Smooth muscle cell (in vitro differentiated cells): ENCODE measurements at regions not wholly inside any gene's neighbourhood (a gene's known extent, or its start where the extent isn't known, plus 50 kb on each side); places are given as distances from the start of the nearest gene placed in this dataset.

Experiments
- DNase-seq: peaks from one replicate; lab custom pipeline; 2025; ENCODE audit not compliant: unreplicated experiment; lab: John Stamatoyannopoulos, UW
- H2AFZ ChIP-seq: fragments of 200-600 bp; sonication (generic); 2 replicates; pipeline ENCODE4 v1.6.0; 2016; ENCODE audit warnings: antibody characterized with exemption, low read depth, mild to moderate bottlenecking
- H3F3A ChIP-seq: fragments of 200-600 bp; sonication (generic); 2 replicates; pipeline ENCODE4 v1.6.0; 2017; ENCODE audit warnings: antibody characterized with exemption, low read depth
- H3K27ac ChIP-seq: fragments of 200-600 bp; sonication (generic); 2 replicates; pipeline ENCODE4 v1.5.1; 2016; ENCODE audit warnings: low read depth, mild to moderate bottlenecking
- H3K27me3 ChIP-seq: fragments of 200-600 bp; sonication (generic); 2 replicates; pipeline ENCODE4 v1.6.1; 2016; ENCODE audit warnings: low read depth, mild to moderate bottlenecking
- H3K36me3 ChIP-seq: fragments of 200-600 bp; sonication (generic); 2 replicates; pipeline ENCODE4 v1.5.1; 2016; ENCODE audit warnings: low read depth
- H3K4me1 ChIP-seq: fragments of 200-600 bp; sonication (generic); 2 replicates; pipeline ENCODE4 v1.5.1; 2016; ENCODE audit warnings: low read depth
- H3K4me2 ChIP-seq: fragments of 200-600 bp; sonication (generic); 2 replicates; pipeline ENCODE4 v1.6.0; 2016; ENCODE audit warnings: mild to moderate bottlenecking
- H3K4me3 ChIP-seq: fragments of 200-600 bp; sonication (generic); 2 replicates; pipeline ENCODE4 v1.5.1; 2016; ENCODE audit warnings: mild to moderate bottlenecking
- H3K79me2 ChIP-seq: fragments of 200-600 bp; sonication (generic); 2 replicates; pipeline ENCODE4 v1.6.0; 2016; ENCODE audit warnings: low read depth, mild to moderate bottlenecking
- H3K9ac ChIP-seq: fragments of 200-600 bp; sonication (generic); 2 replicates; pipeline ENCODE4 v1.6.0; 2016; ENCODE audit warnings: low read depth
- H3K9me3 ChIP-seq: fragments of 200-600 bp; sonication (generic); replicated peaks from 2 replicates; pipeline ENCODE4 v1.5.1; 2016; ENCODE audit warnings: low read depth
- H4K20me1 ChIP-seq: fragments of 200-600 bp; sonication (generic); 2 replicates; pipeline ENCODE4 v1.6.0; 2016; ENCODE audit warnings: low read depth
- CTCF ChIP-seq: fragments of 200-600 bp; sonication (generic); IDR thresholded peaks from 2 replicates; pipeline ENCODE4 v1.5.1; 2017; ENCODE audit warnings: borderline replicate concordance, mild to moderate bottlenecking, antibody characterized with exemption; ENCODE audit not compliant: insufficient read depth, poor library complexity, severe bottlenecking
- WGBS: methylation state at CpG from one replicate; pipeline ENCODE4 v1.1.7; 2016; ENCODE audit warnings: low lambda C conversion rate; 5-methylcytosine and 5-hydroxymethylcytosine counted together

- Histone ChIP-seq H4K20me1 (no peaks in the 10 kb centered on the region), H3K27me3 (no peaks in the 10 kb centered on the region), H3K9me3 (no peaks in the 10 kb centered on the region), H3F3A (no peaks in the 10 kb centered on the region), H3K9ac (no peak overlapping the region), H3K4me1 (peaks cover 25% of the 10 kb centered on the region), H3K79me2 (no peaks in the 10 kb centered on the region), H3K4me3 (peak overlapping the region; percentile 9), H2AFZ (peak overlapping the region; percentile 52), H3K36me3 (no peaks in the 10 kb centered on the region), H3K27ac (peak overlapping the region; percentile 29), H3K4me2 (peak overlapping the region; percentile 61)
- 7% methylated on average over 5 of the region's 5 CpGs for WGBS
- no peak for TF ChIP-seq CTCF
- no peak for DNase-seq
These were observed 202.2 kb upstream of the PCSK2 start for GRCh38 chr20:17024513-17025119.

DNA sequence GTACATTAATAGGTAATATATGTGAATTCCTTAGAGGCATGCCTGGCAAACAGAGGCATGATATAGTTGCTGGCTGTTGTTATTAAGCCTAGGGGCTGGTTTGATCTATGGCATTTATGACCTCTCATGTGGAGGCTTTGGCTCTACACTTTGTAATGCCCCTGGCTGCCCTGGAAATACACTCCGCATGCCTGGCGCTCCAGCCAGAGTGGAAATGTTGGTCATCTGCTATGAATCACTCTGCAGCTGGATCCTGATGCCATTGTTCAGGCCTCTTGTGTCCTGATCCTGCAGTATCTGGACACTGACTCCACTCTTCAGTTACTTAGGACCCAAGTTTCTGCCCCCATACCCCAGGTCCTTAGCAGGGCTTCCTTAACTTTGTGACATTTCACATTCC is 200.5 kb upstream of the PCSK2 start:
- no peak for DNase-seq
- H4K20me1 ChIP-seq, result no peaks in the 10 kb centered on the region
- H3K9me3 ChIP-seq, result no peaks in the 10 kb centered on the region
- no peaks in the 10 kb centered on the region for H3F3A ChIP-seq
- no peak overlapping the region for H3K9ac ChIP-seq
- H3K79me2 ChIP-seq, result no peaks in the 10 kb centered on the region
- 90% methylated on average over 2 of the region's 2 CpGs for WGBS
- H3K4me1 ChIP-seq, result peaks cover 25% of the 10 kb centered on the region
- TF ChIP-seq CTCF, result no peak
- no peaks in the 10 kb centered on the region for H3K36me3 ChIP-seq
- no peak overlapping the region for H3K4me3 ChIP-seq
- H3K27me3 ChIP-seq, result no peaks in the 10 kb centered on the region
- no peak overlapping the region for H2AFZ ChIP-seq
- no peak overlapping the region for H3K27ac ChIP-seq
- no peak overlapping the region for H3K4me2 ChIP-seq

DNA sequence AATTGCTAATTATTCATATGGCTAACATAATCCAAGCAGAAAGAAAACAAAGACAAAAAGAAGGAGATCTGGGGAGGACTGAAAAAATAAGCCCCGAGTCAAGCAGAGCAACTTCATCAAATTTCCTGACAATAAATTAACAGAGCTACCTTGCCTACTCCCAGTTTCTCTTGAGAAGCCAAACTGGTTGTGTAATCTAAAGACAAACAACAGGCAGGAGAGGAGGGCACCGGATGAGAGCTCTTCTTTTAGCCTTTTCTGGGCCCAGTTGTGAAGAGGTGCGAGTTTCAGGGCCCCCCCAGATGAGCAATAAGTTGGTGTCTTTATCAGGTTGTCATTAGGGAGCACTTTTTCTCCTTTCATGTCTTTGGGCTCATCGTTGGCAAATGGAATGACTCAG is 197.1 kb upstream of the PCSK2 start:
- Histone ChIP-seq H3K36me3 (no peaks in the 10 kb centered on the region), H3K27ac (no peak overlapping the region), H3K27me3 (no peaks in the 10 kb centered on the region), H4K20me1 (no peaks in the 10 kb centered on the region), H3K79me2 (no peaks in the 10 kb centered on the region), H3K4me3 (no peak overlapping the region), H3K9me3 (no peaks in the 10 kb centered on the region), H3F3A (no peaks in the 10 kb centered on the region), H3K4me1 (peaks cover 5% of the 10 kb centered on the region), H2AFZ (no peak overlapping the region), H3K9ac (no peak overlapping the region), H3K4me2 (no peak overlapping the region)
- no peak for DNase-seq
- 69% methylated on average over 4 of the region's 4 CpGs for WGBS
- no peak for TF ChIP-seq CTCF

DNA sequence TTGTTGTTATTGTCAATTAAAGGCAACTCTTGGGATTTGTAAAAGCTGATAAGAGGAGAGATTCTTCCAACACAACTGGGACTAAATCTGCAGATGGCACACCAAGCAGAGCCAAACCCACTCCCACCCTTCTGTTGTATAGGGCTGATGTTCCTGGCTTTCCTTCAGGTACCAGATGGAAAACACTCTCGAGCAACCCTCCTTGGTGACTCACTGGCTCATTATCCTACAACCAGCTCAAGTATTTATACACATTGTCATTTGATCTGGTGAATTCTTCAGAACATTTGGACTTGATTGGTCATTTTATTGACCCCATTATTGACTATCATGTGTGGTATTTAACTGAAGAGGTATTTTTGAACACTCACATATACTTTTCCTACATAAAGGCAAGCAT is 190.3 kb upstream of the PCSK2 start:
- Histone ChIP-seq H3K4me1 (no peaks in the 10 kb centered on the region), H3K4me3 (no peak overlapping the region), H3K9ac (no peak overlapping the region), H3K79me2 (no peaks in the 10 kb centered on the region), H4K20me1 (no peaks in the 10 kb centered on the region), H3F3A (no peaks in the 10 kb centered on the region), H3K27me3 (no peaks in the 10 kb centered on the region), H3K4me2 (no peak overlapping the region), H2AFZ (no peak overlapping the region), H3K36me3 (no peaks in the 10 kb centered on the region), H3K9me3 (no peaks in the 10 kb centered on the region), H3K27ac (no peak overlapping the region)
- DNase-seq, result no peak
- WGBS, result 55% methylated on average over 1 of the region's 1 CpG
- TF ChIP-seq CTCF, result no peak
